Epithelial cell of esophagus (primary cell): ENCODE measurements at regions not wholly inside any gene's neighbourhood (a gene's known extent, or its start where the extent isn't known, plus 50 kb on each side); places are given as distances from the start of the nearest gene placed in this dataset.

ENCODE experiments used
- DNase-seq: peaks from one replicate; pipeline ENCODE4 v3.0.0; 2010; ENCODE audit warnings: low read depth
- H3K4me3 ChIP-seq: 2 replicates; pipeline ENCODE4 v1.5.1; 2011; ENCODE audit warnings: mild to moderate bottlenecking, low read length, control low read depth
- TF ChIP-seq, protein P1 (sequence below): IDR thresholded peaks from 2 replicates; pipeline ENCODE4 v1.5.1; 2011; ENCODE audit warnings: low read depth, mild to moderate bottlenecking, low read length, control low read depth, inconsistent platforms; ENCODE audit not compliant: insufficient read depth; ENCODE audit errors: missing control alignments

DNA sequence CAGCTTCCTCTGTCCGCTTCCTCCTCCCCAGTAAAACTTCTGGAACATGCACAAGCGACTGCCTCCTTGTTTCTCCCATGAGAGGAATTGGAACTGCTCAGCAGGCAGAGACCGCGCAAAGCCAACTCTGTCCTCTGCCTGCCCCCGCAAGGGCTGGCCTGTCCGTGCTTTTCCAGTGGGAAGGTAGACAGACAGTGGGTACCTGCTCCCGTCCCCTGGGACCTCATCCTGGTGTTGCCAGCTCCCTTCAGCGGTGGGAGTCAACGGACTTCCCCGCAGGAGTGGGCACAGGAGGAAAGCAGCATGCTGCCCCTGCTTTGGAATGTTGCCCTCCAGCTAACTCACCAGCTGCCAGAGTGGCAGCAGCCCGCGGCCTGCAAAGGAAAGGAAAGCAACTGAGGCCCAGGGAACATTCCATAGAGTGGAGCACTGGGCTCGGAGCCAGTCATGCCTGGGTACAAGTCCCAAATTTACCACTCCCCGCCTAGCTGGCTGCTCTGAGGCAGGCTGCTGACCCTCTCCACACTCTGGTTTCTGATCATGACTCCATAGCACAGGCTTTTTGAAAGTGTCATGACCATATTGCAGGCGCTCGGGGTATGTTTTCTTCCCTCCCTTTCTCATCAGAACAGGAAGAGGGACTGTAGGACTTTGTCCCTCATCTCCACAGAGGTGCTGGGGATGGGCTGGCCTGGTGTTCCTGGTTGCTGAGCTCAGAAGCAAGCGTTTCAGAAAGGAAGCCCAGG, 89.2 kb upstream of the CLMN start:
- TF ChIP-seq, protein P1, sequence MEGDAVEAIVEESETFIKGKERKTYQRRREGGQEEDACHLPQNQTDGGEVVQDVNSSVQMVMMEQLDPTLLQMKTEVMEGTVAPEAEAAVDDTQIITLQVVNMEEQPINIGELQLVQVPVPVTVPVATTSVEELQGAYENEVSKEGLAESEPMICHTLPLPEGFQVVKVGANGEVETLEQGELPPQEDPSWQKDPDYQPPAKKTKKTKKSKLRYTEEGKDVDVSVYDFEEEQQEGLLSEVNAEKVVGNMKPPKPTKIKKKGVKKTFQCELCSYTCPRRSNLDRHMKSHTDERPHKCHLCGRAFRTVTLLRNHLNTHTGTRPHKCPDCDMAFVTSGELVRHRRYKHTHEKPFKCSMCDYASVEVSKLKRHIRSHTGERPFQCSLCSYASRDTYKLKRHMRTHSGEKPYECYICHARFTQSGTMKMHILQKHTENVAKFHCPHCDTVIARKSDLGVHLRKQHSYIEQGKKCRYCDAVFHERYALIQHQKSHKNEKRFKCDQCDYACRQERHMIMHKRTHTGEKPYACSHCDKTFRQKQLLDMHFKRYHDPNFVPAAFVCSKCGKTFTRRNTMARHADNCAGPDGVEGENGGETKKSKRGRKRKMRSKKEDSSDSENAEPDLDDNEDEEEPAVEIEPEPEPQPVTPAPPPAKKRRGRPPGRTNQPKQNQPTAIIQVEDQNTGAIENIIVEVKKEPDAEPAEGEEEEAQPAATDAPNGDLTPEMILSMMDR = no peak
- H3K4me3 ChIP-seq = no peak overlapping the region
- DNase-seq = no peak

DNA sequence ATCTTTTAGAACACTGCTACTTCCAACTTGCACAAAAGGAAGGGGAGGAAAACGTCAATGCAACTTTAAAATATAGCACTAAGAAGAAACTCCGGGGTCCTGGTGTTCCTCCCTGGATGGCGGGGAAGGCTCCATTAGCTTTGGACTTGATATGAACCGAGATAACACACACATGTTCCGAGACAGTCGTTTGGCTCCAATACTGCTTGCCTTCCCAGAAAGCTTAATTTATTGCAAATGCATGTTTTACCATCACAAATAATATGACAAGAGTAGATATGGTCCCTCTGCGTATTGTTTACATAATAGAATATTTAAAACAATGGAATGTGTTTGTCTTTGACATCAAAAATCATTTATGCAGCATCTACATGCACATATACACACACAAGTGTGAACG, 87.6 kb upstream of the CLMN start:
- TF ChIP-seq, protein P1 = no peak
- no peak overlapping the region for H3K4me3 ChIP-seq
- DNase-seq = no peak

DNA sequence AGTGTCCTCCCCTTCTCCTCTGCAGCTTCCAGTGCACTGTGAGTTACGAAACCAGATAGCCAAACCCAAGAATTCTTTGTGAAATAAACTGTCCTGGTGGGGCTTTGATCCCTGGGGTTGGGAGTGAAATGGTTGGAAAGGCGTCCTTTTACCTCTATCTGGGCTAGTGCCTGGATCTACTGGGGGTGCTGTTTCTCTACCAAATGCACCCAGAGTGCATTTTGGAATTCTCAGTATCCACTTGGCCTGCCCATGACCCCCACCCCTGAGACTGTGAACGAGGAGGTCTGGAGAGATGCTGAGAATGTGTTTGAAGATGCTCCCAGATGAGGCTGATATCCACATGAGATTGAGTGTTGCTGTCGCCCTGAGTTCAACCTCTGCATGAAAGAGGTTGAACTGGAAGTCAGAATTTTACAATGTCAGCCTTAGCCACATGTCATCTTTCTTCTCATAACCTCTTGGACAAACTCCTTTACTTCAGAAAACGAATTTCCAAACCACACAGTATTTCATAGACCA, 87.1 kb upstream of the CLMN start:
- H3K4me3 ChIP-seq = no peak overlapping the region

DNA sequence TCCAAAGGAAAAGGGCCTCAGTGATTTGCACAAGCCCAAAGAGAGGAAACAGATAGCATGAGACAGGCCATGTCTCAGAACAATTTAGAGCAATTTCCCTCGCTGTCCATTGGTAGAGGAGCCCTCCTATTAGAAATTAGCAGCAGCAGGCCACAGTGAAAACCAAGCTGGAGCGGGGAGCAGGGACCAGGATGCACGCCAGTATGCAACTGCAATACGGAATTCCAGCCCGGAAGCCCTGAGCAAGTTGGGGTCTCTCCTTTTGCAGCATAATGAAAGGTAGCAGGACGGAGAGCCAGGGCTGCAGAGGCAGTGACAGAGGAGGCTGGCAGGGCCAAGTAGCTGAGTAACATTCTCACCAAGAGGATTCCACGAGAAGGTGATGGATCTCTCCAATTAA, 84.9 kb upstream of the CLMN start:
- TF ChIP-seq, protein P1 = no peak
- H3K4me3 ChIP-seq = no peak overlapping the region
- DNase-seq = no peak

More for the DNA sequence above, 87.1 kb upstream of the CLMN start:
- TF ChIP-seq, protein P1 = no peak
- no peak for DNase-seq

DNA sequence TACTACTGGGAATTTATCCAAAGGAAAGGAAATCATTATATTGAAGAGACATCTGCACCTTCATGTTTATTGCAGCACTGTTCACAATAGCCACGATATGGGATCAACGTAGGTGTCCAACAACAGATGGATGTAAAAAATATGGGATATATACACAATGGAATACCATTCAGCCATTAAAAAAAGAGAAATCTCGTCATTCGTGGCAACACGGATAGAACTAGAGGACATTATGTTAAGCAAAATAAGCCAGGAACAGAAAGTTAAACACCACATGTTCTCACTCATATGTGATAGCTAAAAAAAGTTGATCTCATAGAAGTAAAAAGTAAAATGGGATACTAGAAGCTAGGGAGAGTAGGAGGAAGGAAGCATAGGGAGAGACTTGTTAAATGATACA, 82.9 kb upstream of the CLMN start:
- H3K4me3 ChIP-seq = no peak overlapping the region

DNA sequence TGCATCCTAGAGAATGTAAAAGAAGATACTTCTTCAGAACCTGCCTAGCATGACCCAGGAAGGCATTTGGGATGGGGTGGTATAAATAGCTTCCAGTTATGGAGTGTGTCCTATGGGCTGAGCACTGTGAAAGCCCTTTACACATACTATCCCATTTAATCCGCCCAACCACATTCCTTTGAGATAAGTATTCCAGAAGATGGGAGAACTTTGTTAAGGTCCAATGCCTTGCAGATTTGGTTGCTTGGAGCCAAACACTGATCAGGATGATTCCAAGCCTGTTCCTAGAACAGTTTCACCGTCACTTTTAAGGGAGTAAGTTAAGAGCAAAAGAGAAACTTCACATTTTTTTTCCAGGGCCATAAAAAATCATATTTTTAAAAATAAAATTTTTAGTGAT, 82.5 kb upstream of the CLMN start:
- no peak for DNase-seq
- TF ChIP-seq, protein P1 = no peak
- no peak overlapping the region for H3K4me3 ChIP-seq

More for the DNA sequence above, 82.9 kb upstream of the CLMN start:
- TF ChIP-seq, protein P1 = no peak
- DNase-seq = no peak
